ENCODE measurements at regions not wholly inside any gene's neighbourhood (a gene's known extent, or its start where the extent isn't known, plus 50 kb on each side); places are given as distances from the start of the nearest gene placed in this dataset.

DNA sequence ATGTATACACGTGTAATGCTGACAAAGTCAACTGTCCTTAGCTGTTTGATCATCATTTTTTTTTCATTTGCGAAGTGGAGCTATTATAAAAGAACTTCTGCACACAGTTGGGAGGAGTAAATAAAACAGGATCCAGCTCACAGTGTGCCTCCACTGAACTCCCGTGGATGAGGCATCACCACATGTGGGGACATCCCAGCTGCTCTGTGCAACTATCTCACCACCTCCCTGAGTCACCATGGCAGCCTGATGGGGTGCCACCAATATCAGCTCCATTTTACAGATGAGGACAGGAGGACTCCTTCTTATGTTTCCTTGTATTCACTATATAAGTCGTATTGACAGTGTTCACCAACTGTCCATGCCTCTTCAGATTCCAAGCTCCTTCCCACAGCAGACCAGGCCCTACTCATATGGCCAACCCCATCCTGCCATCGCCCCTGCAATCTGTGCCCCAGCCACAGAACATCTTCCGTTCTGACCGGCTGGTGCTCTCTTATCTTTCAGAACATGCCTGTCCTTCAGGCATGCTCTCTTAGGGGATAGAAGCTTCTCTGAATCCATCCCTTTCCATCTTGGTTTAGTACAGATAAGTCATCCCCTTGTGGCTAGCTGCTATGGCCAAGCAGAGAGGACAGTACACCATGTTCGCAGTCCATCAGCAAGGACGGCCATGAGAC, 288.1 kb downstream of the RNF144A start:
- H3K9ac ChIP-seq (ENCODE audit: extremely low read depth, insufficient read length, low read length) = no peak overlapping the region
- Mint-ChIP-seq H3K4me1 (peaks cover 37 to 42% of the 10 kb centered on the region in 2 experiments), H3K4me3 (no peak overlapping the region), H3K36me3 (ENCODE audit: insufficient read depth in 1 of 3, low read depth in 3 of 3) (no peaks in the 10 kb centered on the region), H3K9me3 (no peaks in the 10 kb centered on the region), H3K27me3 (ENCODE audit: low read depth) (no peaks in the 10 kb centered on the region), H3K27ac (no peak overlapping the region)
- H3T11ph ChIP-seq (ENCODE audit: low read length) = no peak overlapping the region
- H3K79me1 ChIP-seq (ENCODE audit: insufficient read depth, low read depth, low read length, poor library complexity, severe bottlenecking) = no peaks in the 10 kb centered on the region
- no peak overlapping the region for H3K27ac ChIP-seq (ENCODE audit: insufficient read length, low read depth, low read length)
- H2AK5ac ChIP-seq (ENCODE audit: insufficient read length, low read length) = no peak overlapping the region
- no peaks in the 10 kb centered on the region for H3K79me2 ChIP-seq (ENCODE audit: insufficient read depth, low read length)
- no CpG with 5 or more reads among the region's 9 CpGs for whole genome bisulfite sequencing (ENCODE audit: extremely low coverage, insufficient read length, low lambda C conversion rate)
- no peak overlapping the region for H3K18ac ChIP-seq (ENCODE audit: insufficient read length, low read depth, low read length)
- H4K20me1 ChIP-seq (ENCODE audit: control insufficient read depth, insufficient read depth, insufficient read length) = no peaks in the 10 kb centered on the region
- H2BK5ac ChIP-seq (ENCODE audit: insufficient read length, low read length) = no peak overlapping the region
- no peaks in the 10 kb centered on the region for H3K9me3 ChIP-seq (ENCODE audit: control insufficient read depth, low read depth, low read length)
- TF ChIP-seq, protein P1, sequence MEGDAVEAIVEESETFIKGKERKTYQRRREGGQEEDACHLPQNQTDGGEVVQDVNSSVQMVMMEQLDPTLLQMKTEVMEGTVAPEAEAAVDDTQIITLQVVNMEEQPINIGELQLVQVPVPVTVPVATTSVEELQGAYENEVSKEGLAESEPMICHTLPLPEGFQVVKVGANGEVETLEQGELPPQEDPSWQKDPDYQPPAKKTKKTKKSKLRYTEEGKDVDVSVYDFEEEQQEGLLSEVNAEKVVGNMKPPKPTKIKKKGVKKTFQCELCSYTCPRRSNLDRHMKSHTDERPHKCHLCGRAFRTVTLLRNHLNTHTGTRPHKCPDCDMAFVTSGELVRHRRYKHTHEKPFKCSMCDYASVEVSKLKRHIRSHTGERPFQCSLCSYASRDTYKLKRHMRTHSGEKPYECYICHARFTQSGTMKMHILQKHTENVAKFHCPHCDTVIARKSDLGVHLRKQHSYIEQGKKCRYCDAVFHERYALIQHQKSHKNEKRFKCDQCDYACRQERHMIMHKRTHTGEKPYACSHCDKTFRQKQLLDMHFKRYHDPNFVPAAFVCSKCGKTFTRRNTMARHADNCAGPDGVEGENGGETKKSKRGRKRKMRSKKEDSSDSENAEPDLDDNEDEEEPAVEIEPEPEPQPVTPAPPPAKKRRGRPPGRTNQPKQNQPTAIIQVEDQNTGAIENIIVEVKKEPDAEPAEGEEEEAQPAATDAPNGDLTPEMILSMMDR (conservative IDR thresholded peaks at IDR 0.05) = no peak
- no peak overlapping the region for H2BK120ac ChIP-seq (ENCODE audit: low read depth, low read length, poor library complexity, severe bottlenecking)
- no peak overlapping the region for H2BK15ac ChIP-seq (ENCODE audit: low read depth, low read length)
- H3K4ac ChIP-seq (ENCODE audit: low read depth, low read length) = no peak overlapping the region
- H3K4me1 ChIP-seq (ENCODE audit: insufficient read depth, low read length) = peaks cover 2% of the 10 kb centered on the region; the same call in 1 of the 2 replicates
- H2BK20ac ChIP-seq (ENCODE audit: low read depth, low read length, poor library complexity, severe bottlenecking) = no peak overlapping the region
- no peak overlapping the region for H4K91ac ChIP-seq (ENCODE audit: insufficient read length, low read depth, low read length)
- H2AFZ ChIP-seq (ENCODE audit: low read length) = no peak overlapping the region
- no peak overlapping the region for H4K8ac ChIP-seq (replicated peaks; ENCODE audit: insufficient read length, low read depth, low read length)
- H2BK12ac ChIP-seq (ENCODE audit: insufficient read length, low read depth, low read length) = no peak overlapping the region
- H3K14ac ChIP-seq (ENCODE audit: insufficient read depth, low read length) = no peak overlapping the region
- no peak overlapping the region for H3K4me2 ChIP-seq (ENCODE audit: insufficient read depth, insufficient read length, low read length)
- no peak for DNase-seq
- no peak overlapping the region for H3K23ac ChIP-seq (ENCODE audit: insufficient read length, low read depth, low read length)
- no peaks in the 10 kb centered on the region for H3K23me2 ChIP-seq (ENCODE audit: insufficient read length, low read depth, low read length, poor library complexity, severe bottlenecking)
- H3K56ac ChIP-seq (ENCODE audit: insufficient read length, low read depth, low read length) = no peak overlapping the region
- H3K27me3 ChIP-seq (ENCODE audit: insufficient read depth, low read length) = no peaks in the 10 kb centered on the region
- no peak overlapping the region for H4K5ac ChIP-seq (ENCODE audit: insufficient read length, low read depth, low read length)

Data from H9 (cell line).